ENCODE measurements at regions not wholly inside any gene's neighbourhood (a gene's known extent, or its start where the extent isn't known, plus 50 kb on each side); places are given as distances from the start of the nearest gene placed in this dataset.

GRCh38 chr5:5751987-5752386 lies 329.5 kb downstream of the ICE1 start:
- TF ChIP-seq CTCF (conservative IDR thresholded peaks at IDR 0.05): no peak
- TF ChIP-seq ZFX (IDR thresholded peaks at IDR 0.05): no peak
